OCI-LY7 (cell line): ENCODE measurements at regions not wholly inside any gene's neighbourhood (a gene's known extent, or its start where the extent isn't known, plus 50 kb on each side); places are given as distances from the start of the nearest gene placed in this dataset.

ENCODE experiments used
- CTCF ChIP-seq: fragments of 200-600 bp; sonication (generic); conservative IDR thresholded peaks from 2 replicates; pipeline ENCODE4 v1.5.1; 2014; ENCODE audit warnings: mild to moderate bottlenecking, antibody characterized with exemption, low read length, moderate library complexity, mixed read lengths
- EZH2phosphoT487 ChIP-seq: fragments of 200-600 bp; sonication (generic); IDR thresholded peaks from 2 replicates; pipeline ENCODE4 v1.6.1; 2018; ENCODE audit warnings: low read depth, borderline replicate concordance, mild to moderate bottlenecking, mixed run types, antibody characterized with exemption, low read length, moderate library complexity, mixed read lengths

- TF ChIP-seq CTCF, result no peak
- TF ChIP-seq EZH2phosphoT487, result no peak
Observed at GRCh38 chr7:23956772-23957576, 247.0 kb downstream of the STK31 start.
